Lower leg skin (tissue), 4 donors: ENCODE measurements at regions not wholly inside any gene's neighbourhood (a gene's known extent, or its start where the extent isn't known, plus 50 kb on each side); places are given as distances from the start of the nearest gene placed in this dataset.
"Not testable (repeated sequence)": the region's sequence is repeated elsewhere in the genome, so short reads cannot be mapped to it uniquely, and the experiment has no call there.

Source experiments
- DNase-seq, 2 donors: peaks; one replicate each; pipeline ENCODE4 v3.0.0-alpha.2; 2019; ENCODE audit warnings: low spot score in 2 of 2
- H3K4me3 ChIP-seq: fragments of 200-600 bp; sonication (generic); 2 replicates; pipeline ENCODE4 v1.5.1; 2017; ENCODE audit warnings: mild to moderate bottlenecking, low read depth; ENCODE audit not compliant: poor library complexity, severe bottlenecking
- POLR2A ChIP-seq, 2 donors: fragments of 450-650 bp; IDR thresholded peaks; one replicate each; pipeline ENCODE4 v1.6.1; 2016 to 2017; ENCODE audit warnings: antibody characterized with exemption in 2 of 2, mild to moderate bottlenecking in 1 of 2, moderate library complexity in 1 of 2
- WGBS, 2 donors: methylation state at CpG; one replicate each; pipeline ENCODE4 v1.1.5; 2018; 5-methylcytosine and 5-hydroxymethylcytosine counted together
- intact Hi-C: fragments of 100-400 bp; cut with DNase I; formaldehyde crosslinking; loops from one replicate; pipeline ENCODE4 v1.15.0; 2023; ENCODE audit warnings: low total_unique reads
- TF ChIP-seq, protein P1 (sequence below), 3 donors: fragments of 450-650 bp; IDR thresholded peaks; one replicate each; pipeline ENCODE4 v1.5.1; 2016; ENCODE audit warnings: antibody characterized with exemption in 3 of 3, mild to moderate bottlenecking in 3 of 3, moderate library complexity in 2 of 3

DNA sequence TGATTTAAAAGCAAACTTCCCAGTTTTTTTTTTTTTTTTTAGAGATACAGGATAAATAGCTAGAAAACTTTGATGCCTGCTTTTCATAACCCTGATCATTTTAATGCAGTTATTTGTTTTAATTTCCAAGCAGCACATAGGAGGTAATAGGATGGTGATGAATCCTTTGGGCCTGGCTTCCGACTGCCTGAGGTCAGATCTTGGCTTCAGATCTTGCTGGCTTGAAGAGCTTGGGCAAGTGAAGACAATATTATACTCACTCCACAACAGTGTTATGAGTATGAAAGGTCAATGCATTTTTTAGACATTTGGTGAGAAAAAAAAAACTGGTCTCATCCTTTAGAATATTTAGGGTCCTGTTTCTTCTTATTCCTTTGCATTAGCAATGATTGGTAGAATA lies 124.8 kb upstream of the PRKCQ start:
- WGBS, 2 donors: 59 to 68% methylated on average over 1 of the region's 1 CpG
- no peak for DNase-seq
- intact Hi-C loops: no loop called here
- no peak overlapping the region for H3K4me3 ChIP-seq
- TF ChIP-seq POLR2A (IDR thresholded peaks at IDR 0.05): no peak
- TF ChIP-seq, protein P1, sequence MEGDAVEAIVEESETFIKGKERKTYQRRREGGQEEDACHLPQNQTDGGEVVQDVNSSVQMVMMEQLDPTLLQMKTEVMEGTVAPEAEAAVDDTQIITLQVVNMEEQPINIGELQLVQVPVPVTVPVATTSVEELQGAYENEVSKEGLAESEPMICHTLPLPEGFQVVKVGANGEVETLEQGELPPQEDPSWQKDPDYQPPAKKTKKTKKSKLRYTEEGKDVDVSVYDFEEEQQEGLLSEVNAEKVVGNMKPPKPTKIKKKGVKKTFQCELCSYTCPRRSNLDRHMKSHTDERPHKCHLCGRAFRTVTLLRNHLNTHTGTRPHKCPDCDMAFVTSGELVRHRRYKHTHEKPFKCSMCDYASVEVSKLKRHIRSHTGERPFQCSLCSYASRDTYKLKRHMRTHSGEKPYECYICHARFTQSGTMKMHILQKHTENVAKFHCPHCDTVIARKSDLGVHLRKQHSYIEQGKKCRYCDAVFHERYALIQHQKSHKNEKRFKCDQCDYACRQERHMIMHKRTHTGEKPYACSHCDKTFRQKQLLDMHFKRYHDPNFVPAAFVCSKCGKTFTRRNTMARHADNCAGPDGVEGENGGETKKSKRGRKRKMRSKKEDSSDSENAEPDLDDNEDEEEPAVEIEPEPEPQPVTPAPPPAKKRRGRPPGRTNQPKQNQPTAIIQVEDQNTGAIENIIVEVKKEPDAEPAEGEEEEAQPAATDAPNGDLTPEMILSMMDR (IDR thresholded peaks at IDR 0.05): no peak

GRCh38 chr10:6702833-6703232 lies 122.8 kb upstream of the PRKCQ start:
- H3K4me3 ChIP-seq, DNase-seq, intact Hi-C loops: not testable (repeated sequence)
- WGBS, 2 donors: 82 to 92% methylated on average over 2 of the region's 2 CpGs

- DNase-seq: no peak
- no peak for TF ChIP-seq POLR2A (IDR thresholded peaks at IDR 0.05)
- TF ChIP-seq, protein P1 (IDR thresholded peaks at IDR 0.05): no peak
- H3K4me3 ChIP-seq: no peak overlapping the region
- intact Hi-C loops: no loop called here
- WGBS, 2 donors: 68 to 85% methylated on average over 7 of the region's 7 CpGs
These were observed 122.0 kb upstream of the PRKCQ start for GRCh38 chr10:6702030-6702429.

DNA sequence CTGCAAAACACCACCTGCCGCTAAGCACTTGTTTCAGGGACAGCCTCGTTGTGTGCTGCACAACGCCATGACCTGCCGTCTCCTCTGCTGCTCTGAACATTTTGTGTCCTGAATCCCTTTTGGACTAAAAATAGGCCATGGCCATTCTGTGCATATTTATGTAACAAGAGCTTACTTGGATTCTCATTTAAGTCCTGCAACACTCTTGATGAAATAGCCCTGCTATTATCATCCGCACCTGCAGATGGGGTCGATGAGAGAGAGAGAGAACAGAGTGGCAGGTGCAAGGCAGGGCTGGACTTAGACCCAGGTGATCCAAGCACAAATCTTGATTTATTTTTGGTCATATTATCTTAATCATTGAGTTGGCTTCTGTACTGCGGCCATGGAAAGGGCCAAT lies 121.2 kb upstream of the PRKCQ start:
- no peak for TF ChIP-seq POLR2A (IDR thresholded peaks at IDR 0.05)
- TF ChIP-seq, protein P1 (IDR thresholded peaks at IDR 0.05): no peak
- intact Hi-C loops: no loop called here
- no peak overlapping the region for H3K4me3 ChIP-seq
- no peak for DNase-seq
- WGBS, 2 donors: 81 to 85% methylated on average over 7 of the region's 7 CpGs

DNA sequence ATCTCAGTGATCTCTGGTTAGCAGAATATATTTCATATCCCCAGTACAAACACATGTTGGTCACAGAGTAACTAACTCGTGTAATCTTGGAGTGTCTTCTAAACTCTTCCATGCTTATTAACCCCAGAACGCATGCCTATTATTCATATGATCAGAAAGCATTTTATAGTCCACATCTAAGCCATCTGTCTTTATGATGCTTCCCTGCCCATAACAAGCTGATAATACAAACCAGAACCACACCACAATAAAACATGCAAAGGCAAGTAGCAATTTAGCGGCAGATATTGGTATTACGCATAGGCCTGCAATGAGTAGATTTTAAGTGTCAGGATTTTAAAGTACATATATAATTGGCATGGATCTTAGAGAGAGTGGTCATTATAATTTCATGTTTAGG lies 120.0 kb upstream of the PRKCQ start:
- TF ChIP-seq POLR2A (IDR thresholded peaks at IDR 0.05): no peak
- TF ChIP-seq, protein P1 (IDR thresholded peaks at IDR 0.05): no peak
- DNase-seq: no peak
- intact Hi-C loops: no loop called here
- no peak overlapping the region for H3K4me3 ChIP-seq
- WGBS, 2 donors: 75 to 77% methylated on average over 4 of the region's 4 CpGs

DNA sequence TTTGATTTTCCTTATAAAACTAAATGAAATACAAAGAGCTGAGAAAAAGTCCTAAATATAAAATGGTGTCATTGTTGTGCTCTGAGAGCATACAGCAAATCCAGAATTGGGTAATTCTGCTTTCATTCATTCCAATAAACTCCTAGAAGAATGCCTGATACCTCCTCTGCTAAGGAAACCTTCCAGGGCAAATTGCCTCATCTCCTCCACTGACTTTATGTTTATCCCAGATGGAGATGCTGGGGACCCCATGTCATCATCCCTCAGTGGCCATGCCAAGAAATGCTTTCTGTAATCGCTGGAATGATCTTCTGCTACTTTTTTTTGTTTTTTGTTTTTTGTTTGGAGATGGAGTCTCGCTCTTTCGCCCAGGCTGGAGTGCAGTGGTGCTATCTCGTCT lies 119.3 kb upstream of the PRKCQ start:
- WGBS, 2 donors: 67 to 84% methylated on average over 4 of the region's 4 CpGs
- no peak for TF ChIP-seq POLR2A (IDR thresholded peaks at IDR 0.05)
- TF ChIP-seq, protein P1 (IDR thresholded peaks at IDR 0.05): no peak
- H3K4me3 ChIP-seq: no peak overlapping the region
- intact Hi-C loops: no loop called here
- no peak for DNase-seq
